H1 (cell line): ENCODE measurements at regions not wholly inside any gene's neighbourhood (a gene's known extent, or its start where the extent isn't known, plus 50 kb on each side); places are given as distances from the start of the nearest gene placed in this dataset.

ENCODE experiments used
- CTCF ChIA-PET: fragments of 300-600 bp; sonication (Branson Sonifier 250); formaldehyde crosslinking; loops from one replicate; lab custom pipeline; 2021; ENCODE audit not compliant: partially characterized antibody; lab: Charles Lee
- POLR2A ChIA-PET: fragments of 300-600 bp; sonication (Branson Sonifier 250); formaldehyde crosslinking; loops from one replicate; lab custom pipeline; 2021; ENCODE audit warnings: inconsistent platforms; ENCODE audit not compliant: partially characterized antibody; lab: Charles Lee
- DNase-seq, 2 experiments: peaks; one replicate each; pipeline versions ENCODE4 v3.0.0 to v3.0.0-alpha.2; 2010 to 2022; ENCODE audit warnings: low spot score in 2 of 2, low read depth in 1 of 2, mixed read lengths in 1 of 2
- FAIRE-seq: peaks from 2 replicates; lab custom pipeline; 2011; peaks lifted over from hg19 to GRCh38; lab: Jason Lieb, UNC
- H2AFZ ChIP-seq: 2 replicates; pipeline ENCODE4 v1.8.1; 2012; ENCODE audit warnings: low read length, inconsistent platforms
- H2AK5ac ChIP-seq: 2 replicates; pipeline ENCODE4 v1.6.1; 2013; ENCODE audit warnings: low read depth, low read length
- H2BK120ac ChIP-seq: replicated peaks from 2 replicates; pipeline ENCODE3; 2013; ENCODE audit warnings: low read depth, low read length, inconsistent platforms
- H2BK12ac ChIP-seq: 2 replicates; pipeline ENCODE4 v1.6.1; 2013; ENCODE audit warnings: low read depth, low read length
- H2BK15ac ChIP-seq: 2 replicates; pipeline ENCODE4 v1.6.1; 2013; ENCODE audit warnings: low read length
- H2BK20ac ChIP-seq: 2 replicates; pipeline ENCODE4 v1.6.1; 2013; ENCODE audit warnings: low read length
- H2BK5ac ChIP-seq: 2 replicates; pipeline ENCODE4 v1.6.1; 2013; ENCODE audit warnings: low read depth, low read length
- H3K14ac ChIP-seq: 2 replicates; pipeline ENCODE4 v1.6.1; 2013; ENCODE audit warnings: inconsistent platforms; ENCODE audit not compliant: insufficient read length
- H3K18ac ChIP-seq: 2 replicates; pipeline ENCODE4 v1.6.1; 2013; ENCODE audit warnings: low read length; ENCODE audit errors: extremely low read depth
- H3K23ac ChIP-seq: 2 replicates; pipeline ENCODE4 v1.6.1; 2013; ENCODE audit warnings: inconsistent platforms; ENCODE audit not compliant: insufficient read length
- H3K23me2 ChIP-seq: 2 replicates; pipeline ENCODE4 v1.6.1; 2013; ENCODE audit warnings: low read depth, low read length
- H3K27ac ChIP-seq: 2 replicates; pipeline ENCODE4 v1.6.1; 2011; ENCODE audit warnings: low read depth, low read length, inconsistent platforms
- H3K27me3 ChIP-seq, 4 experiments: replicated peaks in 1 of 4; 1 replicate in 1 of 4; 2 replicates in 3 of 4; pipeline versions ENCODE4 v1.6.1 to v1.8.1; 2011 to 2013; ENCODE audit warnings: low read length in 3 of 4, mild to moderate bottlenecking in 3 of 4, inconsistent platforms in 2 of 4, mixed read lengths in 2 of 4, moderate library complexity in 1 of 4; ENCODE audit not compliant: control insufficient read depth in 3 of 4, insufficient read depth in 3 of 4; ENCODE audit errors: extremely low read depth in 1 of 4
- H3K36me3 ChIP-seq, 4 experiments: 2 replicates each; pipeline versions ENCODE4 v1.6.1 to v1.8.1; 2011 to 2013; ENCODE audit warnings: mild to moderate bottlenecking in 4 of 4, low read length in 3 of 4, moderate library complexity in 2 of 4, control low read depth in 1 of 4, inconsistent platforms in 1 of 4; ENCODE audit not compliant: insufficient read depth in 4 of 4, control insufficient read depth in 2 of 4
- H3K4ac ChIP-seq: replicated peaks from 2 replicates; pipeline ENCODE3; 2013; ENCODE audit warnings: low read length, low read depth, mixed read lengths, inconsistent platforms; ENCODE audit not compliant: insufficient read length
- H3K4me1 ChIP-seq, 4 experiments: replicated peaks in 1 of 4; 1 replicate in 1 of 4; 2 replicates in 3 of 4; pipeline versions ENCODE4 v1.6.1 to v1.8.1; 2011 to 2013; ENCODE audit warnings: low read length in 3 of 4, inconsistent platforms in 2 of 4, mixed read lengths in 1 of 4; ENCODE audit not compliant: insufficient read depth in 4 of 4, control insufficient read depth in 3 of 4
- H3K4me2 ChIP-seq, 2 experiments: 2 replicates each; pipeline versions ENCODE4 v1.6.1 to v1.8.1; 2011 to 2013; ENCODE audit warnings: low read depth in 2 of 2, low read length in 2 of 2, control low read depth in 1 of 2, inconsistent platforms in 1 of 2, mild to moderate bottlenecking in 1 of 2; ENCODE audit not compliant: insufficient read depth in 1 of 2
- H3K4me3 ChIP-seq, 4 experiments: fragments of 200-600, 300-600 bp in 1 of 4; sonication (generic), shearing (Covaris generic), sonication (Bioruptor Twin) in 1 of 4; 2 replicates each; pipeline versions ENCODE4 v1.5.1 to v1.8.1; 2011 to 2016; ENCODE audit warnings: low read length in 4 of 4, low read depth in 3 of 4, control low read depth in 2 of 4, inconsistent platforms in 2 of 4, mild to moderate bottlenecking in 2 of 4, mixed read lengths in 1 of 4, moderate library complexity in 1 of 4; ENCODE audit not compliant: insufficient read depth in 2 of 4; ENCODE audit errors: extremely low read depth in 1 of 4
- H3K56ac ChIP-seq: replicated peaks from 2 replicates; pipeline ENCODE3; 2013; ENCODE audit warnings: low read depth, mild to moderate bottlenecking, mixed read lengths, low read length, inconsistent platforms; ENCODE audit not compliant: insufficient read length
- H3K79me1 ChIP-seq: 2 replicates; pipeline ENCODE4 v1.6.1; 2013; ENCODE audit warnings: low read depth, low read length, control low read depth
- H3K79me2 ChIP-seq, 2 experiments: 2 replicates each; pipeline versions ENCODE4 v1.6.1 to v1.8.1; 2012 to 2013; ENCODE audit warnings: low read length in 2 of 2, mild to moderate bottlenecking in 2 of 2, inconsistent platforms in 1 of 2; ENCODE audit not compliant: insufficient read depth in 2 of 2, control insufficient read depth in 1 of 2
- H3K9ac ChIP-seq, 4 experiments: replicated peaks in 1 of 4; 1 replicate in 1 of 4; 2 replicates in 3 of 4; pipeline versions ENCODE4 v1.6.1 to v1.8.1; 2011 to 2013; ENCODE audit warnings: low read depth in 3 of 4, low read length in 3 of 4, control low read depth in 2 of 4, mild to moderate bottlenecking in 2 of 4, moderate library complexity in 2 of 4, inconsistent platforms in 1 of 4; ENCODE audit errors: extremely low read depth in 1 of 4
- H3K9me3 ChIP-seq, 2 experiments: 2 replicates each; pipeline versions ENCODE4 v1.6.1 to v1.8.1; 2012 to 2013; ENCODE audit warnings: mild to moderate bottlenecking in 2 of 2, moderate library complexity in 2 of 2, control low read depth in 1 of 2, inconsistent platforms in 1 of 2, low read depth in 1 of 2, low read length in 1 of 2, mixed read lengths in 1 of 2; ENCODE audit not compliant: insufficient read depth in 2 of 2
- H4K20me1 ChIP-seq, 2 experiments: replicated peaks in 1 of 2; 2 replicates each; pipeline versions ENCODE3 to v1.8.1; 2011 to 2013; ENCODE audit warnings: inconsistent platforms in 2 of 2, low read length in 2 of 2, mild to moderate bottlenecking in 1 of 2; ENCODE audit not compliant: insufficient read depth in 2 of 2, control insufficient read depth in 1 of 2
- H4K5ac ChIP-seq: 2 replicates; pipeline ENCODE4 v1.6.1; 2013; ENCODE audit warnings: low read length, low read depth, mixed read lengths, inconsistent platforms; ENCODE audit not compliant: insufficient read length
- H4K8ac ChIP-seq: 2 replicates; pipeline ENCODE4 v1.8.0; 2013; ENCODE audit warnings: mild to moderate bottlenecking, moderate library complexity, low read length, inconsistent platforms; ENCODE audit not compliant: insufficient read depth; ENCODE audit errors: extremely low read depth
- H4K91ac ChIP-seq: replicated peaks from 2 replicates; pipeline ENCODE3; 2013; ENCODE audit warnings: low read length, mixed read lengths, inconsistent platforms; ENCODE audit not compliant: insufficient read length
- BACH1 ChIP-seq: IDR thresholded peaks from 2 replicates; pipeline ENCODE4 v1.6.1; 2012; ENCODE audit warnings: low read length, improper control_type of control experiment
- CBX5 ChIP-seq: fragments of 300-800, 300-1000 bp; sonication (generic); IDR thresholded peaks from 2 replicates; pipeline ENCODE4 v1.7.1; 2016; ENCODE audit warnings: antibody characterized with exemption, low read length, low read depth
- CBX8 ChIP-seq: fragments of 300-800, 300-1000 bp; sonication (generic); IDR thresholded peaks from 2 replicates; pipeline ENCODE4 v1.7.1; 2016; ENCODE audit warnings: low read depth, low read length, borderline replicate concordance
- CEBPB ChIP-seq: IDR thresholded peaks from 2 replicates; pipeline ENCODE4 v1.6.1; 2012; ENCODE audit warnings: low read depth, low read length
- CHD1 ChIP-seq: IDR thresholded peaks from 2 replicates; pipeline ENCODE4 v1.6.1; 2012; ENCODE audit warnings: low read depth, low read length, improper control_type of control experiment
- CHD2 ChIP-seq: IDR thresholded peaks from 2 replicates; pipeline ENCODE4 v1.6.1; 2012; ENCODE audit warnings: low read length, improper control_type of control experiment
- EP300 ChIP-seq, 2 experiments: IDR thresholded peaks; 1 replicate in 1 of 2; 2 replicates in 1 of 2; pipeline ENCODE4 v1.6.1; 2011 to 2012; ENCODE audit warnings: low read depth in 2 of 2, low read length in 2 of 2, mild to moderate bottlenecking in 2 of 2, borderline replicate concordance in 1 of 2, inconsistent platforms in 1 of 2, moderate library complexity in 1 of 2
- HDAC6 ChIP-seq: IDR thresholded peaks from one replicate; pipeline ENCODE4 v1.7.1; 2012; ENCODE audit warnings: low read depth, mild to moderate bottlenecking, inconsistent platforms, low read length, moderate library complexity
- POLR2AphosphoS5 ChIP-seq: IDR thresholded peaks from 2 replicates; pipeline ENCODE4 v1.6.1; 2011; ENCODE audit warnings: low read depth, low read length
- RAD21 ChIP-seq, 2 experiments: IDR thresholded peaks in 1 of 2; conservative IDR thresholded peaks in 1 of 2; 2 replicates each; pipeline ENCODE4 v1.6.1; 2011; ENCODE audit warnings: low read depth in 2 of 2, low read length in 2 of 2, improper control_type of control experiment in 1 of 2, inconsistent platforms in 1 of 2, mild to moderate bottlenecking in 1 of 2, moderate library complexity in 1 of 2
- RNF2 ChIP-seq: fragments of 200-900, 300-1000 bp; sonication (generic); IDR thresholded peaks from 2 replicates; pipeline ENCODE4 v1.7.1; 2016; ENCODE audit warnings: borderline replicate concordance, low read depth, mild to moderate bottlenecking, antibody characterized with exemption, low read length; ENCODE audit not compliant: poor library complexity, severe bottlenecking; ENCODE audit errors: missing control alignments
- ZNF274 ChIP-seq: IDR thresholded peaks from 2 replicates; pipeline ENCODE4 v1.7.0; 2012; ENCODE audit warnings: low read length, borderline replicate concordance; ENCODE audit errors: extremely low read depth
- WGBS, 2 experiments: shearing (Covaris generic) in 1 of 2; methylation state at CpG; one replicate each; pipeline versions ENCODE4 v1.1.6 to v1.1.7; 2013 to 2015; ENCODE audit warnings: low lambda C conversion rate in 2 of 2, mixed read lengths in 2 of 2, inconsistent platforms in 1 of 2, low coverage in 1 of 2, missing lambda C conversion rate in 1 of 2; ENCODE audit not compliant: insufficient replicate concordance in 2 of 2, insufficient coverage in 1 of 2, insufficient read length in 1 of 2; ENCODE audit errors: extremely low coverage in 1 of 2, missing lambda C conversion rate in 1 of 2; 5-methylcytosine and 5-hydroxymethylcytosine counted together
- TF ChIP-seq, protein P1 (sequence below): IDR thresholded peaks from 2 replicates; pipeline ENCODE4 v1.6.1; 2012; ENCODE audit warnings: low read length, inconsistent platforms

DNA sequence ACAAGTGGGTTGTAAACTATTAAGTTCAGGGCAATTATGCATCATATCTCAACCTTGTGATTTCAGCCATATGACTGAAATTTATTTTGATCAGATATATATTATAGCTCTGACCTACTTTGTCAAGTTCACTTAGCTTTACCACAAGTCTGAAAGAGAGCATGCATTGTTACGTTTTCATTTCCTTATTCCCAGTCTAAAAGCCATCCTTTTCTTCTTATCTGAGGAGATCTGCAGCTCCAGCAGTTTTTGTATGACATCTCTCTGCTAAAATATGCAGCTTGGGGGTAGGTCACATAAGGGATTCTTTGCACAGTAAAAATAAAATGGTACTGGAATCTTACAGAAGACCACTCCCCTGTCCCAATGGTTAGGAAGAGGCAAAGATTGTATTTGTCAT lies 1682.8 kb upstream of the FLRT2 start:
- POLR2A ChIA-PET, result no interaction called here
- CTCF ChIA-PET, result no interaction called here
- H3K9me3 ChIP-seq, result no peaks in the 10 kb centered on the region
- H3K4ac ChIP-seq, result no peak overlapping the region
- H3K27me3 ChIP-seq, result no peaks in the 10 kb centered on the region
- no peak overlapping the region for H2BK5ac ChIP-seq
- no peak overlapping the region for H4K91ac ChIP-seq
- no peaks in the 10 kb centered on the region for H3K79me1 ChIP-seq
- no peak overlapping the region for H4K5ac ChIP-seq
- H3K9ac ChIP-seq, result no peak overlapping the region
- H3K18ac ChIP-seq, result no peak overlapping the region
- no peak overlapping the region for H3K4me3 ChIP-seq
- H2BK12ac ChIP-seq, result no peak overlapping the region
- no peaks in the 10 kb centered on the region for H3K23me2 ChIP-seq
- DNase-seq (no peak), FAIRE-seq (no peak)
- no peak overlapping the region for H2BK20ac ChIP-seq
- H4K20me1 ChIP-seq, result no peaks in the 10 kb centered on the region
- H2AK5ac ChIP-seq, result no peak overlapping the region
- 88% methylated on average over 1 of the region's 1 CpG; no CpG with 5 or more reads in 1 of the 2 experiments for WGBS, 2 experiments
- H3K27ac ChIP-seq, result no peak overlapping the region
- no peak overlapping the region for H4K8ac ChIP-seq
- no peak overlapping the region for H3K14ac ChIP-seq
- no peak overlapping the region for H3K23ac ChIP-seq
- no peak overlapping the region for H2AFZ ChIP-seq
- no peak overlapping the region for H2BK120ac ChIP-seq
- no peak overlapping the region for H3K56ac ChIP-seq
- no peaks in the 10 kb centered on the region for H3K36me3 ChIP-seq
- H3K79me2 ChIP-seq, result no peaks in the 10 kb centered on the region
- H3K4me1 ChIP-seq, result peaks cover 0 to 5% (median 0%) of the 10 kb centered on the region in 4 experiments; a peak in 1 of 7 replicates
- no peak overlapping the region for H3K4me2 ChIP-seq
- H2BK15ac ChIP-seq, result no peak overlapping the region
- no peak for TF ChIP-seq CBX5
- no peak for TF ChIP-seq RNF2
- no peak for TF ChIP-seq EP300 (IDR thresholded peaks at IDR 0.05; ENCODE audit: borderline replicate concordance in 1 of 2, low read depth in 2 of 2, low read length in 2 of 2)
- TF ChIP-seq RAD21 (IDR thresholded peaks at IDR 0.05 in 1 of 2, conservative IDR thresholded peaks at IDR 0.05 in 1 of 2; ENCODE audit: low read depth in 2 of 2, low read length in 2 of 2), result no peak
- no peak for TF ChIP-seq ZNF274
- no peak for TF ChIP-seq BACH1
- no peak for TF ChIP-seq POLR2AphosphoS5
- TF ChIP-seq CEBPB, result no peak
- TF ChIP-seq CBX8, result no peak
- TF ChIP-seq, protein P1, sequence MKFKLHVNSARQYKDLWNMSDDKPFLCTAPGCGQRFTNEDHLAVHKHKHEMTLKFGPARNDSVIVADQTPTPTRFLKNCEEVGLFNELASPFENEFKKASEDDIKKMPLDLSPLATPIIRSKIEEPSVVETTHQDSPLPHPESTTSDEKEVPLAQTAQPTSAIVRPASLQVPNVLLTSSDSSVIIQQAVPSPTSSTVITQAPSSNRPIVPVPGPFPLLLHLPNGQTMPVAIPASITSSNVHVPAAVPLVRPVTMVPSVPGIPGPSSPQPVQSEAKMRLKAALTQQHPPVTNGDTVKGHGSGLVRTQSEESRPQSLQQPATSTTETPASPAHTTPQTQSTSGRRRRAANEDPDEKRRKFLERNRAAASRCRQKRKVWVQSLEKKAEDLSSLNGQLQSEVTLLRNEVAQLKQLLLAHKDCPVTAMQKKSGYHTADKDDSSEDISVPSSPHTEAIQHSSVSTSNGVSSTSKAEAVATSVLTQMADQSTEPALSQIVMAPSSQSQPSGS, result no peak
- no peak for TF ChIP-seq CHD2
- TF ChIP-seq HDAC6, result no peak
- TF ChIP-seq CHD1, result no peak
